ENCODE measurements at regions not wholly inside any gene's neighbourhood (a gene's known extent, or its start where the extent isn't known, plus 50 kb on each side); places are given as distances from the start of the nearest gene placed in this dataset.

DNA sequence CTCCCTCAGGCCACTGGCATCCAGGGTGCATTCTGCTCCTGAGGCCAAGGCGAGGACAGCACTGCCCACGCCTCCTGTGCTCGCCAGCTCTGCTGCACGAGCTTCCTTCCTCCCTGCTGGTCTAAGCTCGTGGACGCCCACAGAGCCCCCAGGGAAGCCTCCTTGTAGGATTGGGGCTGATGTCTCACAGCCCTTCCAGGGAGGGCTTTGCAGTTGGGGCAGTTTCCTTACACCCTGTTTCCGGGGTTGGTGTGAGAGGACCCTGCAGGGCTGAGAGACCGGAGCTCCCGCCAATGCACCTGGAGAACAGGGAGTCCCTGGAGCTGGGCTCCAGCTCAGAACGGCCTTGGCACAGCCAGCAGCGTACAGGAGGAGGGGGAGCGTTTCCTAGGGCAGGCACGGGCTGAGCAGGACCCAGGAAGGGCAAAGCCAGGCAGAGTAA, 172.4 kb upstream of the PDE10A start:
- no peak for DNase-seq (ENCODE audit: low read depth)
- TF ChIP-seq, protein P1, sequence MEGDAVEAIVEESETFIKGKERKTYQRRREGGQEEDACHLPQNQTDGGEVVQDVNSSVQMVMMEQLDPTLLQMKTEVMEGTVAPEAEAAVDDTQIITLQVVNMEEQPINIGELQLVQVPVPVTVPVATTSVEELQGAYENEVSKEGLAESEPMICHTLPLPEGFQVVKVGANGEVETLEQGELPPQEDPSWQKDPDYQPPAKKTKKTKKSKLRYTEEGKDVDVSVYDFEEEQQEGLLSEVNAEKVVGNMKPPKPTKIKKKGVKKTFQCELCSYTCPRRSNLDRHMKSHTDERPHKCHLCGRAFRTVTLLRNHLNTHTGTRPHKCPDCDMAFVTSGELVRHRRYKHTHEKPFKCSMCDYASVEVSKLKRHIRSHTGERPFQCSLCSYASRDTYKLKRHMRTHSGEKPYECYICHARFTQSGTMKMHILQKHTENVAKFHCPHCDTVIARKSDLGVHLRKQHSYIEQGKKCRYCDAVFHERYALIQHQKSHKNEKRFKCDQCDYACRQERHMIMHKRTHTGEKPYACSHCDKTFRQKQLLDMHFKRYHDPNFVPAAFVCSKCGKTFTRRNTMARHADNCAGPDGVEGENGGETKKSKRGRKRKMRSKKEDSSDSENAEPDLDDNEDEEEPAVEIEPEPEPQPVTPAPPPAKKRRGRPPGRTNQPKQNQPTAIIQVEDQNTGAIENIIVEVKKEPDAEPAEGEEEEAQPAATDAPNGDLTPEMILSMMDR (IDR thresholded peaks at IDR 0.05; ENCODE audit: low read length, missing control alignments): no peak
- no peak overlapping the region for H3K4me3 ChIP-seq (replicated peaks; ENCODE audit: low read depth, low read length)

DNA sequence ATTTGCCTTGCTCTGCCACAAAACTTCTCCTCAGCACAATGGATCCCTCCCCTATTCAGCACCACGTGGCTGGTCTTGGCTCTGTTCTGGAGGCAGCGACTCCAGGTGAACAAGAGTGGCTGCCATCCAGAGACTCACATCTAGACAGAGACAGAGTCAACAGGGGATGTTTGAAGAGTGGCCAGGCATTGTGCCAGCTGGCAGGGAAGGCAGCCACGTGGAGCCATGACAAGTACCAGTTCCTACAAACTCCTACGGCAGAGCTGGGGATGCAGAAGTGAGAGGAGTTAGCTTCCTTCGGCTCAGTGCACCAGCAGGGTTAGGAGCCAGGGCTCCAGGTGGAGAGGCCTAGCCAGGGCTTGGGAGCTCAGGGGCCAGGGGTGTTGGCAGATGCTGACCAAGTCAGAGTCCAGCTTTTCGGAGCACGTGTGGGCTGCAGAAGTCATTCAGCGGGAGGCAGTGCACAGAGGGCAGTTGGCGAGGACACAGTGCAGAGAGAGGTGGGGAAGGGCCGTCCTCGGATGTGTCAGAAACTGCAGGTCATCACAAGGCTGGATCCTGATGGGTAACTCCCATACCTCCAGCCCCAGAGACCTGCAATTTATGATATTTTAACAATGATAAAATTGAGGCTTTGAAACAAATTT, 171.7 kb upstream of the PDE10A start:
- DNase-seq (ENCODE audit: low read depth): peak; percentile 42
- TF ChIP-seq, protein P1 (IDR thresholded peaks at IDR 0.05; ENCODE audit: low read length, missing control alignments): no peak
- no peak overlapping the region for H3K4me3 ChIP-seq (replicated peaks; ENCODE audit: low read depth, low read length)

DNA sequence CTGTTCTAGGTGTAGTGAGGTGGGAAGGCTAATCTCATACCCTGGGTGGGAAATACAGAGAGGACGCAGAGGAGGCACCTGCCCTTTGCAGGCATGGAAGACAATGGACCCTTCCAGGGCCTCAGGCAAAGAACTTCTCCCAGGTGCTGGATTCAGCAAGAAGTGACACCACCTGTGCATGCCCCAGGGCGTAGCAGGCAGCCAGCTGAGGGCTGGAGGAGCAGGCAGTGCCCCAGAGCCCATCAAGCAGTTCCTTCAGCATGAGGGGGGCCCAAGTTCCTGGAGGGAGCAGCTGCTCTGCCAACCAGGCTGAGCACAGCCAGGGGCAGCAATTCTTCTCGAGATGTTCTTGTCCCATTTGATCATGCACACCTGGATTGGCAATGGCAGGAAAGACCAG, 170.3 kb upstream of the PDE10A start:
- no peak overlapping the region for H3K4me3 ChIP-seq (replicated peaks; ENCODE audit: low read depth, low read length)
- TF ChIP-seq, protein P1 (IDR thresholded peaks at IDR 0.05; ENCODE audit: low read length, missing control alignments): no peak
- DNase-seq (ENCODE audit: low read depth): no peak

DNA sequence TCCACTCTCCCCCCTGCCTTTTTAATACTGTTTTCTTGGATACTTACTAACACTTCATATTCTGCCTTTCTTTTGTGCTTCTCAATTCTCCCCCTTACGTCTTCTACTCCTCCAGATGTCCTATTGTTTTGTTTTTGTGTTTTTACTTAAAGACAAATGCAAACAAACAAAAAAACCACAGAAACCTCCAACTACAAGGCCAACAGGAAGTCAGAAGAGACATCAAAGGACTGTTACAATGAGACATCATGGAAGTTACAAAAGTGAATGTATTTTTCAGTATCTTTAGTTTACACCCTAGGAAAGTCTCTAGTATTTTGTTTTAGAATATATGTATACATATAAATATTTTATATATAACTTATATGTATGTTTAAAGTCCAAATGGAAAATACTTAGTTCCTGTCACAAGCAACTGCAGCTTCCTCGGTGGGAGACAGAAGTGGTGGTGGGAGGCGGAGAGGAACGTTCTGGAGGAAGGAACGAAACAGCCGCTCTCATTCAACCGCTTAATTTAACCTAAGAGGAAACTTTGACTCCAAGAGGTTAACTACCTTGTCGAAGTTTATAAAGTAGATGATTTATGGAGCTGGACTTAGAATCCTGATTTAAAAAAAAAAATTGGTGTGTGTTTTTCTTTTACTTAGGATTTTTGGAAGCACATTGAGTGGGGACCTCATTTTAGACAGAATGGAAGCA, 168.9 kb upstream of the PDE10A start:
- DNase-seq (ENCODE audit: low read depth): no peak
- TF ChIP-seq, protein P1 (IDR thresholded peaks at IDR 0.05; ENCODE audit: low read length, missing control alignments): no peak
- no peak overlapping the region for H3K4me3 ChIP-seq (replicated peaks; ENCODE audit: low read depth, low read length)

DNA sequence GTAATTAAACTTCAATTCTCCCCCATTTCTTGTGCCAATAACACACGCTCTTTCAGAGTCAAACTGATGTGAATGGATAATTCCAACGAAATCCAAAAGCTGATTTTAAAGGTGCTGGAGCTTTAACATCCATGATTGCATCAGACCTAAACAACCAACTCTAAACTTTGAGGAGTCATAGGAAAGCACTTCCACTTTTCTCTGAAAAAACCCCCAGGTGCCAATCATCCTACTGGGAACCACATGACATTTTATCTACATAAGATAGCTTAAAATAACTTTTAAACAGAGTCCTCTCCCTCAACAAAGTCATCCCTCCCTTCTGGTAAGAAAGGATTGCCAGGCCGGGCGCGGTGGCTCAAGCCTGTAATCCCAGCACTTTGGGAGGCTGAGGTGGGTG, 167.7 kb upstream of the PDE10A start:
- TF ChIP-seq, protein P1 (IDR thresholded peaks at IDR 0.05; ENCODE audit: low read length, missing control alignments): no peak
- H3K4me3 ChIP-seq (replicated peaks; ENCODE audit: low read depth, low read length): no peak overlapping the region
- DNase-seq (ENCODE audit: low read depth): no peak

DNA sequence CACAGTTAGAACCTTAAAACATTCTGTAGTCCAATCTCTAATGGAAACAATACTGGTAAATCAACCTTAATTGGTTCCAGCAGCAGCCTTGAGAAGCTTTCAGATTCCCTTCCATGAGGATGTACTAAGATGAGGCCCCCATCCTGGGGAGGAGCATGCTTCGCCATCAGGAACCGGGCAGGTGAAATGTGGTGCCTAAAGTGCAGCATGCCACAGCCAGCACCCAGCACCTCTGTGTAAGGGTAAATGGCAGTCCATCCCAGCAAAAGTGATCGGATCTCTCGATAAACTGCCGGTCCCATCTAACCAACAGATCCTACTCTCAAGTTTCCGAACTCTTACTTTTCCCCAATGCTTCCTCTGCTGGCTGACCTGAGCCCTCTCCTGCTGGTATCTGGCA, 166.3 kb upstream of the PDE10A start:
- no peak for DNase-seq (ENCODE audit: low read depth)
- H3K4me3 ChIP-seq (replicated peaks; ENCODE audit: low read depth, low read length): no peak overlapping the region
- TF ChIP-seq, protein P1 (IDR thresholded peaks at IDR 0.05; ENCODE audit: low read length, missing control alignments): no peak

DNA sequence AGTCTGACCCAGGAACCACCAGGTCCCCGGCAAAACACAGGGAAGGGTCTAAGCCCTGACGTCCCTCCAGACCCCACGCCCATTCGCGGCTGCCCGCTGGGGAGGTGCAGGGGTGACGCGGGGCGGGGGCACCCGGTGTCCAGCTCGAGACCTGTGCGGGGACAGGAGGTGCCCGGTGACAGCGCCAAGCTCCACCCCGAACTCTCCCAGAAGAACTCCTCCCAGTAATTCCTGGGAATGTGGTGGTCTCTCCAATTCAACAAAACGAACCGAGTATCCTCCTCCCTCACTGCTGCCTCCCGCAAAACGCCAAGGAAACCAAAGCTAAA, 164.1 kb upstream of the PDE10A start:
- H3K4me3 ChIP-seq (replicated peaks; ENCODE audit: low read depth, low read length): no peak overlapping the region
- TF ChIP-seq, protein P1 (IDR thresholded peaks at IDR 0.05; ENCODE audit: low read length, missing control alignments): no peak
- no peak for DNase-seq (ENCODE audit: low read depth)
